Esophagus muscularis mucosa (tissue), 4 donors: ENCODE measurements at regions not wholly inside any gene's neighbourhood (a gene's known extent, or its start where the extent isn't known, plus 50 kb on each side); places are given as distances from the start of the nearest gene placed in this dataset.
A peak's percentile ranks its signal among the peaks of the same experiment; 100 is the strongest.

Source experiments
- DNase-seq: peaks from one replicate; pipeline ENCODE4 v3.0.0-alpha.2; 2017; ENCODE audit errors: extremely low spot score
- H3K27ac ChIP-seq, 4 donors: fragments of 200-600 bp; sonication (generic); replicated peaks in 1 of 4; 1 replicate in 3 of 4; 2 replicates in 1 of 4; pipeline ENCODE4 v1.5.1; 2016 to 2019; ENCODE audit warnings: mild to moderate bottlenecking in 1 of 4
- H3K27me3 ChIP-seq, 4 donors: fragments of 200-600 bp; sonication (generic); one replicate each; pipeline versions ENCODE4 v1.5.1 to v1.6.0; 2016 to 2019
- H3K36me3 ChIP-seq, 4 donors: fragments of 200-600 bp; sonication (generic); one replicate each; pipeline ENCODE4 v1.5.1; 2016 to 2019
- H3K4me1 ChIP-seq, 4 donors: fragments of 200-600 bp; sonication (generic); one replicate each; pipeline ENCODE4 v1.5.1; 2016 to 2019
- H3K4me3 ChIP-seq, 4 donors: fragments of 200-600 bp; sonication (generic); 1 replicate in 2 of 4; 2 replicates in 2 of 4; pipeline ENCODE4 v1.5.1; 2016 to 2019; ENCODE audit warnings: mild to moderate bottlenecking in 4 of 4, moderate library complexity in 1 of 4
- H3K9me3 ChIP-seq, 4 donors: fragments of 200-600 bp; sonication (generic); 1 replicate in 3 of 4; 2 replicates in 1 of 4; pipeline ENCODE4 v1.5.1; 2016 to 2019
- EP300 ChIP-seq: sonication (generic); formaldehyde crosslinking; IDR thresholded peaks from one replicate; pipeline ENCODE4 v1.6.1; 2017; ENCODE audit warnings: antibody characterized with exemption
- POLR2A ChIP-seq: fragments of 450-650 bp; IDR thresholded peaks from one replicate; pipeline ENCODE4 v1.6.1; 2017; ENCODE audit warnings: antibody characterized with exemption, moderate library complexity, mild to moderate bottlenecking, low read depth
- POLR2AphosphoS5 ChIP-seq, 2 donors: sonication (generic); formaldehyde crosslinking; IDR thresholded peaks; one replicate each; pipeline ENCODE4 v1.6.1; 2017; ENCODE audit warnings: antibody characterized with exemption in 2 of 2
- WGBS: methylation state at CpG from one replicate; pipeline ENCODE4 v1.1.5; 2018; 5-methylcytosine and 5-hydroxymethylcytosine counted together
- intact Hi-C: fragments of 100-400 bp; cut with DNase I; formaldehyde crosslinking; loops from one replicate; pipeline ENCODE4 v1.15.1; 2023
- TF ChIP-seq, protein P1 (sequence below), 3 experiments: fragments of 200-600 bp in 2 of 3; fragments of 450-650 bp in 1 of 3; sonication (generic) in 2 of 3; IDR thresholded peaks; one replicate each; pipeline ENCODE4 v1.5.1; 2017 to 2019; ENCODE audit warnings: antibody characterized with exemption in 3 of 3, mild to moderate bottlenecking in 2 of 3, moderate library complexity in 1 of 3

DNA sequence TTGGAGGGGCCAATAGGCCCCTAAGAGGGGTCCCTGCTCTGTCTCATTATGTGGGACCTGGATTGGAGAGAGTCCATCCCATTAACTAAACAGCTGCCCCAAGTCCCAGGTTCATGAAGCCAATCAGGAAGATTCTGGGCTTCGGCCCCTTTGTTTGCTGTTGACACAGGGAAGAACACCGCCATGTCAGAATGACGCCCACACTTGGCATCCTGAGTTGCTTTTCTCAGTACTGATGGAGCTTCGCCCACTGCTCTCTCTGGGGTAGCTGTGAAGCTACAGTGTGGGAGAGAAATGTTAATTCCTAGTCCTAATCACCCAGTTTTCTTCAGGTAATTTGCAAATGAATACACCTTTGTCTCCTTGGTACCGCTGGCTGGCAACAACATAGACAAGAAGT is 264.7 kb downstream of the GLRX3 start:
- no peak for TF ChIP-seq POLR2AphosphoS5 (IDR thresholded peaks at IDR 0.05)
- TF ChIP-seq POLR2A: no peak
- TF ChIP-seq, protein P1, sequence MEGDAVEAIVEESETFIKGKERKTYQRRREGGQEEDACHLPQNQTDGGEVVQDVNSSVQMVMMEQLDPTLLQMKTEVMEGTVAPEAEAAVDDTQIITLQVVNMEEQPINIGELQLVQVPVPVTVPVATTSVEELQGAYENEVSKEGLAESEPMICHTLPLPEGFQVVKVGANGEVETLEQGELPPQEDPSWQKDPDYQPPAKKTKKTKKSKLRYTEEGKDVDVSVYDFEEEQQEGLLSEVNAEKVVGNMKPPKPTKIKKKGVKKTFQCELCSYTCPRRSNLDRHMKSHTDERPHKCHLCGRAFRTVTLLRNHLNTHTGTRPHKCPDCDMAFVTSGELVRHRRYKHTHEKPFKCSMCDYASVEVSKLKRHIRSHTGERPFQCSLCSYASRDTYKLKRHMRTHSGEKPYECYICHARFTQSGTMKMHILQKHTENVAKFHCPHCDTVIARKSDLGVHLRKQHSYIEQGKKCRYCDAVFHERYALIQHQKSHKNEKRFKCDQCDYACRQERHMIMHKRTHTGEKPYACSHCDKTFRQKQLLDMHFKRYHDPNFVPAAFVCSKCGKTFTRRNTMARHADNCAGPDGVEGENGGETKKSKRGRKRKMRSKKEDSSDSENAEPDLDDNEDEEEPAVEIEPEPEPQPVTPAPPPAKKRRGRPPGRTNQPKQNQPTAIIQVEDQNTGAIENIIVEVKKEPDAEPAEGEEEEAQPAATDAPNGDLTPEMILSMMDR (IDR thresholded peaks at IDR 0.05): no peak
- no peak for TF ChIP-seq EP300
- no peaks in the 10 kb centered on the region for H3K27me3 ChIP-seq
- no peaks in the 10 kb centered on the region for H3K4me1 ChIP-seq
- H3K4me3 ChIP-seq: no peak overlapping the region
- H3K36me3 ChIP-seq: no peaks in the 10 kb centered on the region
- peaks cover 0 to 20% (median 11%) of the 10 kb centered on the region in 4 donors for H3K9me3 ChIP-seq
- intact Hi-C loops: no loop called here
- DNase-seq: no peak
- WGBS: 85% methylated on average over 5 of the region's 5 CpGs
- no peak overlapping the region for H3K27ac ChIP-seq

DNA sequence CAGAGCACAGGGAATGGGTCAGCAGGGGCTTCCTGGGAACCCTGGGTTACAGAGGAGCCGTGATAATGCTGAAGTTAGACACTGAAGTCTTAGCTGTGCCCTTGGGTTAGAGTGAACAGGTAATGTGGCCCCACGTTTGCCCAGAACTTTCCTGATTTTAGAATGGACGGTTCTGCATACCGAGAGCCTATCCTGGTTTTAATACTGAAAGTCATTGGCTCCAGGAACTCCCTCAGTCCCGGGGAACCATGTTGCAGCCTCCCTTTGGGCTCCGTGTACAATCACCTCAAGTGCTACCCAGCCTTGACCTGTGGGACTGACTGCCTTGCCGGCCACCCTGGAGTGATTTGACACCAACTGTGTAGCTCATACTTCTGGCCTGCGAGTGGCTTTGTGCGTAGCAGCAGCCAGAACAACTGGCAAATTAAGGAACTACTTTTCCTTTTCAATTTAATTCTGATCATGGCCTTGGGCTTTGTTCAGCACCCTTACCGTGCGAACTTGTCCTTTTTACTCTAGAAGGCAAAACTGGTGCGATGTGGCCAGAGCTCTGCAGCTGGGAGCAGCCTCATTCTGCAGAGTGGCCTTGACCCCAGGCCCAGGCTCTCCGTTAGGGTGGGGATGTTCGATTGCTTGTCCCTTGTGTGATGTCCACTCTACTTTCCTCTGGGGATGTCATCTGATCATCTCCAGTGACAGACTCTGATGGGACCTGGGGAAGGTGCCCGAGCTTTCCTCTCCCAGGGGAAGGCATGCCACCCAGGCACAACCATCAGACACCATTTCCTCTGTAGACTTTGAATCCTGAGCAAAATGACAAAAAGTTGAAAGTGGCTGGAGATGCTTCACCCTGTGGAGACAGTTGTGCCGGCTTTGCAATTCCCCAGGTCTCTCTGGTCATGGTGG is 265.9 kb downstream of the GLRX3 start:
- Histone ChIP-seq H3K36me3 (no peaks in the 10 kb centered on the region), H3K27me3 (no peaks in the 10 kb centered on the region), H3K27ac (no peak overlapping the region), H3K9me3 (peaks cover 0 to 8% (median 0%) of the 10 kb centered on the region in 4 donors), H3K4me1 (no peaks in the 10 kb centered on the region), H3K4me3 (no peak overlapping the region)
- intact Hi-C loops: no loop called here
- DNase-seq: no peak
- WGBS: 85% methylated on average over 14 of the region's 16 CpGs
- TF ChIP-seq POLR2A (no peak), POLR2AphosphoS5 (IDR thresholded peaks at IDR 0.05) (no peak), EP300 (no peak)
- TF ChIP-seq, protein P1 (IDR thresholded peaks at IDR 0.05): no peak

DNA sequence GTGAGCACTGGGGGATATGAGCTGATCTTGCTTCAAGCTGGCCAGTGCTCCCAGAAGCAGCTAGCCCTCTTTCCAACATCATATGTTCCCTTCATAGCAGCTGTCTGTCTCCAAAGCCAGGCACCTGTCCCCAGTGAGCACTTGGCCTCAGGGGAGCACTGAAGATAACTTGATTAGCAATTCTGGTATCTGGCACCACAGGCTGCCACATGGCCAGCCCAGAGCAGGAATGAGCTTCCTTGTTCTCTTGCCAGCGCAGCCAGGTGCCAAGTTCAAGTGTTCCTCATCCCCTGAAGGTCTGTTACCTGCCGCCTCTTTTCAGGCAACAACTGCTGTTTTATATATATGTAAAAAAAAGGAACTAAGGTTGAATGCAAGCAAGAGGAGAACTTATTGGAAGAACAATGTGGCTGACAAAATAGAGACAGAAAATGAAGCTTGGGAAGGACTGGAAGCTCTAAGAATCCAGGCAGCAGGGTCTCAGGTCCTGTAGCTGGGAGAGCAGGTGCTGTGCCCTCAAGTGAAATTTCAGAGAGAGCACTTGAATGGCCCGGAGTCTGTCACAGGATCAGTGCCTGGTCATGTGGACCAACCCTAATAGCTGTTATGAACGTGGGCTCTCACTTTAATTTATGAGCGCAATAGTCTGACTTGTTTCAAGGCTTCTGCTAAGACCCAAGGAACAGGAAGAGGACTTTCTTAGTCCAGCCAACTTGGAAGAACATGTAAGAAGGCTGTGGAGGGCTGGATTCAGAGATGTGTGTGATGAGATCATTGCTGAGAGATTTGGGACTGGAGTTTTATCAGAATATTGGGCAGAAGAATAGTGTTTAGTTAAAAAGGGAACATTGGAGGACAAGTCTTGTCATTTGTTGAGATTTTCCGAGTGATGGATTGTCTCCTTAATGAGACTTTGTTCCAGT is 267.2 kb downstream of the GLRX3 start:
- H3K27ac ChIP-seq: no peak overlapping the region
- H3K27me3 ChIP-seq: no peaks in the 10 kb centered on the region
- peak; percentile 57 for DNase-seq
- no peaks in the 10 kb centered on the region for H3K36me3 ChIP-seq
- H3K4me1 ChIP-seq: no peaks in the 10 kb centered on the region
- no peak overlapping the region for H3K4me3 ChIP-seq
- 72% methylated on average over 6 of the region's 6 CpGs for WGBS
- H3K9me3 ChIP-seq: no peaks in the 10 kb centered on the region
- intact Hi-C loops: no loop called here
- TF ChIP-seq, protein P1 (IDR thresholded peaks at IDR 0.05): no peak
- TF ChIP-seq POLR2AphosphoS5 (IDR thresholded peaks at IDR 0.05) (no peak), EP300 (no peak), POLR2A (no peak)

DNA sequence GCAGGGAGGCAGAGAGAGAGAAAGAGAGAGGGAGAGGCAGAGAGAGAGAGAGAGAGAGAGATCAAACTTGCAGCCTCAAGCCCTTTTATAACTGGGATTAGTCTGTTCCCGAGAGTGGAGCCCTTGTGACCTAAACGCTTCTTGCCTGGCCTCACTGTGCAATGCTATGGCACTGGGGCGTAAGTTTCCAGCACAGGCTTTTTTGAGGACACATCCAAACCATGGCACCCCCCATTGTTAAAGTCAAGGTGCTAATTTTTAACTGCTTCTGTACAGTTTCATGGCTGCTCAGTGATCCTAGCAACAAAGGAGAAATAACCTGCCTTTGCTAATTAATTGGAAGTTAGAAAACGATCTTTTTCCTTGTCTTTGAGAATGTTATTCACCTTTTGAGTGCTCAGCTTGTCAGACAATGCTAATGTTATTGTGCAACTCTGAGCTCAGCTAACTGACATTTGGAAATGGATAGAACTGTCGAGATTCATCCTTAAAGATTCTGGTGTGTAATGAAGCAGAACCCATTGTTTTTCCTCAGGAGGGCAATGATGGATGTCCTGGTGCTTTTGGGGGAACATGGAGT is 268.4 kb downstream of the GLRX3 start:
- TF ChIP-seq POLR2AphosphoS5 (IDR thresholded peaks at IDR 0.05) (no peak), POLR2A (no peak)
- Histone ChIP-seq H3K4me3 (no peak overlapping the region), H3K27ac (no peak overlapping the region), H3K36me3 (no peaks in the 10 kb centered on the region), H3K4me1 (no peaks in the 10 kb centered on the region), H3K27me3 (no peaks in the 10 kb centered on the region), H3K9me3 (no peaks in the 10 kb centered on the region)
- intact Hi-C loops: no loop called here
- no peak for DNase-seq
- WGBS: 53% methylated on average over 5 of the region's 5 CpGs

DNA sequence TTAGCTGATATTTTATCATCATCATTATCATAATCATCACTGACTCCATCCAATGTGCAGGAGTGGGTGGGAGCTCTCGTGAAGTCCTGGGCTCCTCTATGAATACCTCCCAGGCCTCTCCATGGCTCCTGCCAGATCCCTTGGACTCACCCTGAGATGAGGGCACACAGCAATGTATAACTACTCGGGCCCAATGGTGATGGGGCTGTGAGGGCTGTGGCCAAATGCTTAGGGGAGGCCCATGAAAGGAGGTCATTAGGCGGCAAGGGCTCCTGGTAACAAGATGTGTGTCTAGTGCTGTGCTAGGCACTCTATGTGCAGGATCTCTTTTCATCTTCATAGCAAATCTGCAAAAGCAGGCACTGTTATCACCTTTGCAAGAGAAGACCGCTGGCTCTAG is 270.9 kb downstream of the GLRX3 start:
- intact Hi-C loops: no loop called here
- Histone ChIP-seq H3K27ac (no peak overlapping the region), H3K4me1 (no peaks in the 10 kb centered on the region), H3K4me3 (no peak overlapping the region), H3K27me3 (no peaks in the 10 kb centered on the region), H3K9me3 (no peaks in the 10 kb centered on the region), H3K36me3 (no peaks in the 10 kb centered on the region)
- DNase-seq: no peak
- WGBS: 85% methylated on average over 4 of the region's 4 CpGs
- TF ChIP-seq EP300: no peak
- no peak for TF ChIP-seq POLR2AphosphoS5 (IDR thresholded peaks at IDR 0.05)
- TF ChIP-seq POLR2A: no peak
- TF ChIP-seq, protein P1 (IDR thresholded peaks at IDR 0.05): no peak
